ENCODE measurements at regions not wholly inside any gene's neighbourhood (a gene's known extent, or its start where the extent isn't known, plus 50 kb on each side); places are given as distances from the start of the nearest gene placed in this dataset.

GRCh38 chr14:27164139-27164538 lies 566.3 kb upstream of the NOVA1 start:
- TF ChIP-seq, protein P1, sequence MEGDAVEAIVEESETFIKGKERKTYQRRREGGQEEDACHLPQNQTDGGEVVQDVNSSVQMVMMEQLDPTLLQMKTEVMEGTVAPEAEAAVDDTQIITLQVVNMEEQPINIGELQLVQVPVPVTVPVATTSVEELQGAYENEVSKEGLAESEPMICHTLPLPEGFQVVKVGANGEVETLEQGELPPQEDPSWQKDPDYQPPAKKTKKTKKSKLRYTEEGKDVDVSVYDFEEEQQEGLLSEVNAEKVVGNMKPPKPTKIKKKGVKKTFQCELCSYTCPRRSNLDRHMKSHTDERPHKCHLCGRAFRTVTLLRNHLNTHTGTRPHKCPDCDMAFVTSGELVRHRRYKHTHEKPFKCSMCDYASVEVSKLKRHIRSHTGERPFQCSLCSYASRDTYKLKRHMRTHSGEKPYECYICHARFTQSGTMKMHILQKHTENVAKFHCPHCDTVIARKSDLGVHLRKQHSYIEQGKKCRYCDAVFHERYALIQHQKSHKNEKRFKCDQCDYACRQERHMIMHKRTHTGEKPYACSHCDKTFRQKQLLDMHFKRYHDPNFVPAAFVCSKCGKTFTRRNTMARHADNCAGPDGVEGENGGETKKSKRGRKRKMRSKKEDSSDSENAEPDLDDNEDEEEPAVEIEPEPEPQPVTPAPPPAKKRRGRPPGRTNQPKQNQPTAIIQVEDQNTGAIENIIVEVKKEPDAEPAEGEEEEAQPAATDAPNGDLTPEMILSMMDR (conservative IDR thresholded peaks at IDR 0.05; ENCODE audit: low read depth, low read length), result no peak
- TF ChIP-seq POLR2A (IDR thresholded peaks at IDR 0.05; ENCODE audit: low read depth, low read length), result no peak
- no peak for TF ChIP-seq CEBPB (IDR thresholded peaks at IDR 0.05; ENCODE audit: low read depth, low read length)
- TF ChIP-seq RAD21 (IDR thresholded peaks at IDR 0.05; ENCODE audit: low read length), result no peak
- no peak for TF ChIP-seq BHLHE40 (IDR thresholded peaks at IDR 0.05; ENCODE audit: low read depth, low read length)
- no peak for TF ChIP-seq RFX5 (IDR thresholded peaks at IDR 0.05; ENCODE audit: low read depth, low read length)
- TF ChIP-seq, protein P2, sequence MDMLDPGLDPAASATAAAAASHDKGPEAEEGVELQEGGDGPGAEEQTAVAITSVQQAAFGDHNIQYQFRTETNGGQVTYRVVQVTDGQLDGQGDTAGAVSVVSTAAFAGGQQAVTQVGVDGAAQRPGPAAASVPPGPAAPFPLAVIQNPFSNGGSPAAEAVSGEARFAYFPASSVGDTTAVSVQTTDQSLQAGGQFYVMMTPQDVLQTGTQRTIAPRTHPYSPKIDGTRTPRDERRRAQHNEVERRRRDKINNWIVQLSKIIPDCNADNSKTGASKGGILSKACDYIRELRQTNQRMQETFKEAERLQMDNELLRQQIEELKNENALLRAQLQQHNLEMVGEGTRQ (IDR thresholded peaks at IDR 0.05; ENCODE audit: low read depth, low read length), result no peak
- TF ChIP-seq SMC3 (IDR thresholded peaks at IDR 0.05; ENCODE audit: low read depth, low read length), result no peak
- TF ChIP-seq MXI1 (IDR thresholded peaks at IDR 0.05; ENCODE audit: borderline replicate concordance, low read depth, low read length), result no peak
- no peak for TF ChIP-seq ELK1 (IDR thresholded peaks at IDR 0.05; ENCODE audit: borderline replicate concordance, low read depth, low read length)
- no peak for TF ChIP-seq NFE2L2 (IDR thresholded peaks at IDR 0.05; ENCODE audit: low read depth, low read length)
- TF ChIP-seq RCOR1 (IDR thresholded peaks at IDR 0.05; ENCODE audit: insufficient replicate concordance, low read length), result no peak
- TF ChIP-seq FOS (IDR thresholded peaks at IDR 0.05; ENCODE audit: low read depth, low read length), result no peak
- no peak for TF ChIP-seq MAFK (IDR thresholded peaks at IDR 0.05; ENCODE audit: low read depth, low read length)

Data from IMR-90 (cell line).